Neural cell (in vitro differentiated cells): ENCODE measurements at regions not wholly inside any gene's neighbourhood (a gene's known extent, or its start where the extent isn't known, plus 50 kb on each side); places are given as distances from the start of the nearest gene placed in this dataset.

Experiments used
- H2AFZ ChIP-seq: fragments of 200-600, 300-800 bp; sonication (generic), shearing (Covaris generic); 2 replicates; pipeline ENCODE4 v1.6.0; 2014; ENCODE audit warnings: low read depth, mild to moderate bottlenecking, antibody characterized with exemption, low read length, moderate library complexity
- H3F3A ChIP-seq: fragments of 200-600 bp; shearing (Covaris generic); 2 replicates; pipeline ENCODE4 v1.6.1; 2016; ENCODE audit warnings: mild to moderate bottlenecking, moderate library complexity, mixed read lengths, antibody characterized with exemption, low read length; ENCODE audit not compliant: insufficient read depth, poor library complexity, severe bottlenecking
- H3K27ac ChIP-seq: fragments of 200-600, 300-800 bp; sonication (generic), shearing (Covaris generic); 2 replicates; pipeline ENCODE4 v1.5.1; 2014; ENCODE audit warnings: mild to moderate bottlenecking, low read length, moderate library complexity
- H3K27me3 ChIP-seq: fragments of 300-800, 200-600 bp; sonication (generic), shearing (Covaris generic); 2 replicates; pipeline ENCODE4 v1.6.0; 2014; ENCODE audit warnings: mild to moderate bottlenecking, low read depth, low read length, moderate library complexity; ENCODE audit not compliant: insufficient read depth
- H3K36me3 ChIP-seq: fragments of 300-800, 200-600 bp; sonication (generic), shearing (Covaris generic); 2 replicates; pipeline ENCODE4 v1.5.1; 2014; ENCODE audit warnings: mild to moderate bottlenecking, antibody characterized with exemption, low read length, moderate library complexity; ENCODE audit not compliant: insufficient read depth
- H3K4me2 ChIP-seq: fragments of 300-800, 200-600 bp; sonication (generic), shearing (Covaris generic); 2 replicates; pipeline ENCODE4 v1.6.0; 2014; ENCODE audit warnings: mild to moderate bottlenecking, low read length
- H3K4me3 ChIP-seq: fragments of 300-800, 200-600 bp; sonication (generic), shearing (Covaris generic); 2 replicates; pipeline ENCODE4 v1.5.1; 2014; ENCODE audit warnings: mild to moderate bottlenecking, low read length, moderate library complexity
- H3K79me2 ChIP-seq: fragments of 200-600 bp; shearing (Covaris generic); replicated peaks from 2 replicates; pipeline ENCODE4 v1.6.0; 2014; ENCODE audit warnings: mild to moderate bottlenecking, low read length, moderate library complexity; ENCODE audit not compliant: insufficient read depth
- H3K9ac ChIP-seq: fragments of 300-800, 200-600 bp; sonication (generic), shearing (Covaris generic); 2 replicates; pipeline ENCODE4 v1.6.1; 2016; ENCODE audit warnings: mild to moderate bottlenecking, low read length, mixed read lengths
- H3K9me2 ChIP-seq: fragments of 200-600 bp; shearing (Covaris generic); 2 replicates; pipeline ENCODE4 v1.6.1; 2016; ENCODE audit warnings: mild to moderate bottlenecking, low read length, mixed read lengths; ENCODE audit not compliant: insufficient read depth
- H3K9me3 ChIP-seq: fragments of 200-600, 300-800 bp; sonication (generic), shearing (Covaris generic); 2 replicates; pipeline ENCODE4 v1.6.1; 2016; ENCODE audit warnings: mild to moderate bottlenecking, mixed run types, low read length, moderate library complexity, mixed read lengths
- H4K20me1 ChIP-seq: fragments of 200-600 bp; shearing (Covaris generic); 2 replicates; pipeline ENCODE4 v1.6.1; 2016; ENCODE audit warnings: mild to moderate bottlenecking, mixed run types; ENCODE audit not compliant: insufficient read depth
- CTCF ChIP-seq: fragments of 450-650 bp; IDR thresholded peaks from 2 replicates; pipeline ENCODE4 v1.5.1; 2014; ENCODE audit warnings: antibody characterized with exemption, mild to moderate bottlenecking, moderate library complexity; ENCODE audit not compliant: poor library complexity, severe bottlenecking
- EP300 ChIP-seq: fragments of 450-650 bp; conservative IDR thresholded peaks from 2 replicates; pipeline ENCODE4 v1.6.1; 2014; ENCODE audit warnings: antibody characterized with exemption, mild to moderate bottlenecking, moderate library complexity; ENCODE audit not compliant: poor library complexity, severe bottlenecking
- EZH2 ChIP-seq: fragments of 200-600, 300-800 bp; shearing (Covaris generic), sonication (generic); IDR thresholded peaks from 2 replicates; pipeline ENCODE4 v1.6.1; 2014; ENCODE audit warnings: antibody characterized with exemption, low read length, borderline replicate concordance, mild to moderate bottlenecking; ENCODE audit not compliant: insufficient read depth, poor library complexity, severe bottlenecking
- MXI1 ChIP-seq: fragments of 450-650 bp; conservative IDR thresholded peaks from 2 replicates; pipeline ENCODE4 v1.6.1; 2014; ENCODE audit warnings: antibody characterized with exemption, mild to moderate bottlenecking; ENCODE audit not compliant: poor library complexity, severe bottlenecking
- POLR2AphosphoS5 ChIP-seq: IDR thresholded peaks from 2 replicates; pipeline ENCODE4 v1.6.1; 2012
- RAD21 ChIP-seq: fragments of 450-650 bp; conservative IDR thresholded peaks from 2 replicates; pipeline ENCODE4 v1.6.1; 2014; ENCODE audit warnings: antibody characterized with exemption, mild to moderate bottlenecking, moderate library complexity
- SMC3 ChIP-seq: fragments of 450-650 bp; conservative IDR thresholded peaks from 2 replicates; pipeline ENCODE4 v1.6.1; 2014; ENCODE audit warnings: antibody characterized with exemption, mild to moderate bottlenecking, moderate library complexity; ENCODE audit not compliant: poor library complexity
- TAF1 ChIP-seq: IDR thresholded peaks from 2 replicates; pipeline ENCODE4 v1.6.1; 2012; ENCODE audit warnings: low read depth
- TF ChIP-seq, protein P1 (sequence below): IDR thresholded peaks from 2 replicates; pipeline ENCODE4 v1.6.1; 2012; ENCODE audit warnings: borderline replicate concordance

DNA sequence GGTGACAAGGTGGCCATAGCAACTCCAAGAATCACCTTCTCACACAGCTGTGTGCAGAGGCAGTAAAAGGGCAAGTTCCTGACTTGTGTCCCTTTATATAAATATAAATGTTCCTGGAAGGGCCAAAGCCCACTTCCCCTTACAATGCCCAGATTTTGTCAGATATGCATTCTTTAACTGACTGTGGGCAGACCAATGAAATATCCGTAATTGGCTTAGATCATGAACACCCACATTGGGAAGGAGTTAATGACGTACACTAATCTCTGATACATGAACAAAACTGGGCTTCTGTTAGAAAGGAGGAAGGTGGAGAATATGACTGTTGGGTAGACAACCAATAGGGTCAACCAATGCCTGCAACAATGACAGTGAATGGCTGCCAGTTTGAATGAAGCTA, 397.2 kb upstream of the CLINT1 start:
- Histone ChIP-seq H3K4me3 (no peak overlapping the region), H3F3A (no peaks in the 10 kb centered on the region), H3K27ac (no peak overlapping the region), H3K9me2 (no peaks in the 10 kb centered on the region), H3K4me2 (no peak overlapping the region), H4K20me1 (no peaks in the 10 kb centered on the region), H3K27me3 (no peaks in the 10 kb centered on the region), H3K9me3 (no peaks in the 10 kb centered on the region), H3K9ac (no peak overlapping the region), H3K36me3 (no peaks in the 10 kb centered on the region), H3K79me2 (no peaks in the 10 kb centered on the region), H2AFZ (no peak overlapping the region)
- no peak for TF ChIP-seq MXI1
- TF ChIP-seq EP300 = no peak
- no peak for TF ChIP-seq POLR2AphosphoS5
- TF ChIP-seq SMC3 = no peak
- no peak for TF ChIP-seq CTCF
- TF ChIP-seq, protein P1, sequence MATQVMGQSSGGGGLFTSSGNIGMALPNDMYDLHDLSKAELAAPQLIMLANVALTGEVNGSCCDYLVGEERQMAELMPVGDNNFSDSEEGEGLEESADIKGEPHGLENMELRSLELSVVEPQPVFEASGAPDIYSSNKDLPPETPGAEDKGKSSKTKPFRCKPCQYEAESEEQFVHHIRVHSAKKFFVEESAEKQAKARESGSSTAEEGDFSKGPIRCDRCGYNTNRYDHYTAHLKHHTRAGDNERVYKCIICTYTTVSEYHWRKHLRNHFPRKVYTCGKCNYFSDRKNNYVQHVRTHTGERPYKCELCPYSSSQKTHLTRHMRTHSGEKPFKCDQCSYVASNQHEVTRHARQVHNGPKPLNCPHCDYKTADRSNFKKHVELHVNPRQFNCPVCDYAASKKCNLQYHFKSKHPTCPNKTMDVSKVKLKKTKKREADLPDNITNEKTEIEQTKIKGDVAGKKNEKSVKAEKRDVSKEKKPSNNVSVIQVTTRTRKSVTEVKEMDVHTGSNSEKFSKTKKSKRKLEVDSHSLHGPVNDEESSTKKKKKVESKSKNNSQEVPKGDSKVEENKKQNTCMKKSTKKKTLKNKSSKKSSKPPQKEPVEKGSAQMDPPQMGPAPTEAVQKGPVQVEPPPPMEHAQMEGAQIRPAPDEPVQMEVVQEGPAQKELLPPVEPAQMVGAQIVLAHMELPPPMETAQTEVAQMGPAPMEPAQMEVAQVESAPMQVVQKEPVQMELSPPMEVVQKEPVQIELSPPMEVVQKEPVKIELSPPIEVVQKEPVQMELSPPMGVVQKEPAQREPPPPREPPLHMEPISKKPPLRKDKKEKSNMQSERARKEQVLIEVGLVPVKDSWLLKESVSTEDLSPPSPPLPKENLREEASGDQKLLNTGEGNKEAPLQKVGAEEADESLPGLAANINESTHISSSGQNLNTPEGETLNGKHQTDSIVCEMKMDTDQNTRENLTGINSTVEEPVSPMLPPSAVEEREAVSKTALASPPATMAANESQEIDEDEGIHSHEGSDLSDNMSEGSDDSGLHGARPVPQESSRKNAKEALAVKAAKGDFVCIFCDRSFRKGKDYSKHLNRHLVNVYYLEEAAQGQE = no peak
- TF ChIP-seq EZH2 = no peak
- TF ChIP-seq RAD21 = no peak
- no peak for TF ChIP-seq TAF1

- H3K79me2 ChIP-seq = no peaks in the 10 kb centered on the region
- no peak for TF ChIP-seq SMC3
- no peak for TF ChIP-seq MXI1
- TF ChIP-seq RAD21 = no peak
- no peak overlapping the region for H3K9ac ChIP-seq
- H3K9me2 ChIP-seq = no peaks in the 10 kb centered on the region
- H4K20me1 ChIP-seq = no peaks in the 10 kb centered on the region
- H2AFZ ChIP-seq = no peak overlapping the region
- no peak overlapping the region for H3K4me3 ChIP-seq
- H3K27me3 ChIP-seq = no peaks in the 10 kb centered on the region
- no peak overlapping the region for H3K27ac ChIP-seq
- H3K36me3 ChIP-seq = no peaks in the 10 kb centered on the region
- H3F3A ChIP-seq = no peaks in the 10 kb centered on the region
- H3K4me2 ChIP-seq = no peak overlapping the region
- H3K9me3 ChIP-seq = no peaks in the 10 kb centered on the region
These were observed 396.7 kb upstream of the CLINT1 start for GRCh38 chr5:158255609-158256008.

DNA sequence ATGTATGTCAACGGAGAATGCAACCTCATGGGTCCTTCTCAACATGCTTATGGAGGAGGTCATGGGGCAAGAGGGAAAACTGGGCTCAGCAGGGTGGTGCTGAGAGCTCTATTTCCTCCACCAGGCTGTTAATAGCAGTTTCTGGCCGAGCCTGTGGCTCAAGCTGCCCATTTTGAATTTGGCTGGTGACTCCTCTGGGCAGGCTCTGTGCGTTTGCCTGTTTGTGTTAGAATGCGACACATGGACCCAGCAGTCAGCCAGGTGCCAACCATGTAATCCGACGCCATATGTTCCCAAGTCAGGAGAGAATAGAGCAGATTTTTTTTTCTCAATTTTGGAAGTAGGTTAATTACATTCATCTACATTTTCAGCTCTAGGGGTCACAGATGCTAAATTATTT, 387.7 kb upstream of the CLINT1 start:
- no peaks in the 10 kb centered on the region for H3K9me3 ChIP-seq
- peak overlapping the region; percentile 92 for H3K27ac ChIP-seq
- peak overlapping the region; percentile 22 for H3K9ac ChIP-seq
- no peaks in the 10 kb centered on the region for H3K27me3 ChIP-seq
- TF ChIP-seq, protein P1 = no peak
- TF ChIP-seq POLR2AphosphoS5 (no peak), CTCF (no peak), EZH2 (no peak), MXI1 (no peak), EP300 (no peak), SMC3 (no peak)
- no peak overlapping the region for H2AFZ ChIP-seq
- H3K9me2 ChIP-seq = no peaks in the 10 kb centered on the region
- no peaks in the 10 kb centered on the region for H3K36me3 ChIP-seq
- H4K20me1 ChIP-seq = no peaks in the 10 kb centered on the region
- no peaks in the 10 kb centered on the region for H3K79me2 ChIP-seq
- H3K4me2 ChIP-seq = no peak overlapping the region
- H3K4me3 ChIP-seq = no peak overlapping the region
- H3F3A ChIP-seq = peaks cover 4% of the 10 kb centered on the region
